Transverse colon (tissue), 4 donors: ENCODE measurements at regions not wholly inside any gene's neighbourhood (a gene's known extent, or its start where the extent isn't known, plus 50 kb on each side); places are given as distances from the start of the nearest gene placed in this dataset.
"Not testable (repeated sequence)": the region's sequence is repeated elsewhere in the genome, so short reads cannot be mapped to it uniquely, and the experiment has no call there.

Experiments
- DNase-seq: peaks from one replicate; pipeline ENCODE4 v3.0.0-alpha.2; 2019
- H3K27ac ChIP-seq, 4 donors: fragments of 200-600 bp; sonication (generic); 2 replicates each; pipeline ENCODE4 v1.5.1; 2016 to 2018; ENCODE audit warnings: inconsistent platforms in 4 of 4
- H3K27me3 ChIP-seq: fragments of 200-600 bp; sonication (generic); 2 replicates; pipeline ENCODE4 v1.5.1; 2017; ENCODE audit warnings: inconsistent platforms
- H3K36me3 ChIP-seq, 4 donors: fragments of 200-600 bp; sonication (generic); 2 replicates each; pipeline ENCODE4 v1.5.1; 2017 to 2019; ENCODE audit warnings: inconsistent platforms in 4 of 4
- H3K4me1 ChIP-seq, 4 donors: fragments of 200-600 bp; sonication (generic); 2 replicates each; pipeline ENCODE4 v1.5.1; 2017 to 2020; ENCODE audit warnings: inconsistent platforms in 4 of 4
- H3K4me3 ChIP-seq, 4 donors: fragments of 200-600 bp; sonication (generic); 1 replicate in 1 of 4; 2 replicates in 3 of 4; pipeline versions ENCODE4 v1.5.1 to v1.6.1; 2017 to 2019; ENCODE audit warnings: inconsistent platforms in 4 of 4
- H3K9me3 ChIP-seq, 2 donors: fragments of 200-600 bp; sonication (generic); 2 replicates each; pipeline ENCODE4 v1.5.1; 2017 to 2019; ENCODE audit warnings: inconsistent platforms in 2 of 2
- EP300 ChIP-seq: sonication (generic); formaldehyde crosslinking; IDR thresholded peaks from one replicate; pipeline ENCODE4 v1.6.1; 2017; ENCODE audit warnings: antibody characterized with exemption, low read depth
- POLR2A ChIP-seq: fragments of 450-650 bp; IDR thresholded peaks from one replicate; pipeline ENCODE4 v1.6.1; 2016; ENCODE audit warnings: antibody characterized with exemption, mild to moderate bottlenecking, moderate library complexity
- POLR2AphosphoS5 ChIP-seq, 3 donors: sonication (generic); formaldehyde crosslinking; IDR thresholded peaks; one replicate each; pipeline ENCODE4 v1.6.1; 2016; ENCODE audit warnings: antibody characterized with exemption in 3 of 3
- WGBS, 2 donors: methylation state at CpG; one replicate each; pipeline ENCODE4 v1.1.5; 2018; ENCODE audit warnings: low coverage in 1 of 2; 5-methylcytosine and 5-hydroxymethylcytosine counted together
- in situ Hi-C, 4 donors: fragments of 200-750 bp; cut with MboI; loops; one replicate each; pipeline versions ENCODE4 v1.15.0 to v1.15.1; 2017; ENCODE audit warnings: low sequenced_read_pairs in 3 of 4, low pct_ligation_motif_present in 1 of 4, low pct_unique_long_range_greater_than_20kb in 1 of 4
- intact Hi-C: fragments of 100-400 bp; cut with DNase I; formaldehyde crosslinking; loops from one replicate; pipeline ENCODE4 v1.15.1; 2023; ENCODE audit warnings: low total_unique reads
- TF ChIP-seq, protein P1 (sequence below), 5 experiments: fragments of 200-600 bp in 3 of 5; fragments of 450-650 bp in 2 of 5; sonication (generic) in 3 of 5; IDR thresholded peaks; 1 replicate in 2 of 5; 2 replicates in 3 of 5; pipeline ENCODE4 v1.5.1; 2016 to 2017; ENCODE audit warnings: antibody characterized with exemption in 5 of 5, inconsistent platforms in 3 of 5, mild to moderate bottlenecking in 2 of 5, moderate library complexity in 1 of 5

DNA sequence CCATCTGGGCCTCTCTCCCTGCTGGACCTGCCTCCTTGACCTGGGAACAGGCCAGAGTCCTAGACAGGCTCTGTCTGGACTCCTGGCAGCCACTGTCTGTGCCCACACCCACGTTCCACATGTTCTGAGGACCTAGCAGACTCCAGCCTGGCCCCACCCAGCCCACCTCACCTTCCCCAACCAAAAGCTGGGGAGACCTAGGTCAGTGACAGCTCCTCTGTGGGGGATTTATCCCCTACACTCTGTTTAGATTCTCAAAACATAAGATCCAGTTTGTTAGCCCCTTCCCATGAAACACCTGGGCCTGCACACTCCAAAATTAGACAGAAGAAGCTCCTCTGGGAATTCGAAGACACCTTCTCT is 59.8 kb upstream of the ADAMTS2 start:
- Histone ChIP-seq H3K4me1 (no peaks in the 10 kb centered on the region), H3K9me3 (peaks cover 4 to 6% of the 10 kb centered on the region in 2 donors), H3K36me3 (no peaks in the 10 kb centered on the region), H3K27ac (no peak overlapping the region), H3K4me3 (no peak overlapping the region), H3K27me3 (no peaks in the 10 kb centered on the region)
- DNase-seq = no peak
- WGBS, 2 donors = 57% methylated on average over 2 of the region's 2 CpGs; no CpG with 5 or more reads in 1 of the 2 donors
- in situ Hi-C loops (no loop called here), intact Hi-C loops (no loop called here)
- TF ChIP-seq POLR2AphosphoS5 (IDR thresholded peaks at IDR 0.05) (no peak), POLR2A (no peak), EP300 (no peak)
- TF ChIP-seq, protein P1, sequence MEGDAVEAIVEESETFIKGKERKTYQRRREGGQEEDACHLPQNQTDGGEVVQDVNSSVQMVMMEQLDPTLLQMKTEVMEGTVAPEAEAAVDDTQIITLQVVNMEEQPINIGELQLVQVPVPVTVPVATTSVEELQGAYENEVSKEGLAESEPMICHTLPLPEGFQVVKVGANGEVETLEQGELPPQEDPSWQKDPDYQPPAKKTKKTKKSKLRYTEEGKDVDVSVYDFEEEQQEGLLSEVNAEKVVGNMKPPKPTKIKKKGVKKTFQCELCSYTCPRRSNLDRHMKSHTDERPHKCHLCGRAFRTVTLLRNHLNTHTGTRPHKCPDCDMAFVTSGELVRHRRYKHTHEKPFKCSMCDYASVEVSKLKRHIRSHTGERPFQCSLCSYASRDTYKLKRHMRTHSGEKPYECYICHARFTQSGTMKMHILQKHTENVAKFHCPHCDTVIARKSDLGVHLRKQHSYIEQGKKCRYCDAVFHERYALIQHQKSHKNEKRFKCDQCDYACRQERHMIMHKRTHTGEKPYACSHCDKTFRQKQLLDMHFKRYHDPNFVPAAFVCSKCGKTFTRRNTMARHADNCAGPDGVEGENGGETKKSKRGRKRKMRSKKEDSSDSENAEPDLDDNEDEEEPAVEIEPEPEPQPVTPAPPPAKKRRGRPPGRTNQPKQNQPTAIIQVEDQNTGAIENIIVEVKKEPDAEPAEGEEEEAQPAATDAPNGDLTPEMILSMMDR (IDR thresholded peaks at IDR 0.05) = no peak

GRCh38 chr5:179404321-179405053 is 59.2 kb upstream of the ADAMTS2 start:
- in situ Hi-C loops (no loop called here), intact Hi-C loops (no loop called here)
- Histone ChIP-seq H3K9me3 (peaks cover 5 to 11% of the 10 kb centered on the region in 2 donors), H3K4me1 (no peaks in the 10 kb centered on the region), H3K4me3 (no peak overlapping the region), H3K27me3 (no peaks in the 10 kb centered on the region), H3K27ac (no peak overlapping the region), H3K36me3 (no peaks in the 10 kb centered on the region)
- TF ChIP-seq EP300 = no peak
- TF ChIP-seq, protein P1 (IDR thresholded peaks at IDR 0.05) = no peak
- no peak for TF ChIP-seq POLR2AphosphoS5 (IDR thresholded peaks at IDR 0.05)
- TF ChIP-seq POLR2A = no peak
- no peak for DNase-seq
- 84 to 95% methylated on average over 3 to 6 of the region's 6 CpGs for WGBS, 2 donors

GRCh38 chr5:179403426-179404147 is 58.3 kb upstream of the ADAMTS2 start:
- Histone ChIP-seq H3K9me3 (peaks cover 13 to 15% of the 10 kb centered on the region in 2 donors), H3K36me3 (no peaks in the 10 kb centered on the region), H3K4me1 (no peaks in the 10 kb centered on the region), H3K4me3 (no peak overlapping the region), H3K27ac (no peak overlapping the region), H3K27me3 (no peaks in the 10 kb centered on the region)
- no peak for DNase-seq
- in situ Hi-C loops (no loop called here), intact Hi-C loops (no loop called here)
- no peak for TF ChIP-seq POLR2A
- TF ChIP-seq EP300 = no peak
- TF ChIP-seq, protein P1 (IDR thresholded peaks at IDR 0.05) = no peak
- no peak for TF ChIP-seq POLR2AphosphoS5 (IDR thresholded peaks at IDR 0.05)
- 80 to 91% methylated on average over 4 to 6 of the region's 6 CpGs for WGBS, 2 donors

DNA sequence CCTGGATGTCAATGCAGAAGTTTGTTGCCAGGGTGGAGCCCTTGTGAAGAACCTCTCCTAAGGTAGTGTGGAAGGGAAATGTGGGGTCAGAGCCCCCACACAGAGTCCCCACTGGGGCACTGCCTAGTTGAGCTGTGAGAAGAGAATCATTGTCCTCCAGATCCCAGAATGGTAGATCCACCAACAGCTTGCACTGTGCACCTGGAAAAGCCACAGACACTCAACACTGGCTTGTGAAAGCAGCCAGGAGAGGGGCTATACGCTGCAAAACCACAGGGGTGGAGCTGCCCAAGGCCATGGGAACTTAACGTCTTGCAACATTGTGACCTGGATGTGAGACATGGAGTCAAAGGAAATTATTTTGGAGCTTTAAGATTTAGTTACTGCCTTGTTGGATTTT is 55.2 kb upstream of the ADAMTS2 start:
- H3K4me1 ChIP-seq, DNase-seq, in situ Hi-C loops, H3K27ac ChIP-seq, intact Hi-C loops, H3K27me3 ChIP-seq, H3K36me3 ChIP-seq, H3K4me3 ChIP-seq: not testable (repeated sequence)
- WGBS, 2 donors = 85% methylated on average over 2 of the region's 2 CpGs; no CpG with 5 or more reads in 1 of the 2 donors
- peaks cover 13 to 15% of the 10 kb centered on the region in 2 donors for H3K9me3 ChIP-seq
